ENCODE measurements at regions not wholly inside any gene's neighbourhood (a gene's known extent, or its start where the extent isn't known, plus 50 kb on each side); places are given as distances from the start of the nearest gene placed in this dataset.

- no TSS peak for BruUV-seq (replicated peaks)
- Histone ChIP-seq H3K27me3 (replicated peaks; ENCODE audit: insufficient read depth, low read depth, low read length, poor library complexity) (peaks cover 8% of the 10 kb centered on the region), H3K4me1 (ENCODE audit: insufficient read depth, low read length, poor library complexity, severe bottlenecking) (no peaks in the 10 kb centered on the region), H3K4me3 (ENCODE audit: low read depth, low read length, poor library complexity, severe bottlenecking) (no peak overlapping the region), H3K9me3 (ENCODE audit: low read depth, low read length, poor library complexity, severe bottlenecking) (no peaks in the 10 kb centered on the region), H3K27ac (ENCODE audit: low read depth, low read length, poor library complexity, severe bottlenecking) (no peak overlapping the region), H3K36me3 (ENCODE audit: insufficient read depth, low read length, poor library complexity, severe bottlenecking) (no peaks in the 10 kb centered on the region)
- ChIA-PET POLR2A (ENCODE audit: low non-redundant PET) (no interaction called here), CTCF (no interaction called here)
- intact Hi-C loops (cut with micrococcal nuclease; ENCODE audit: unreplicated experiment): no loop called here
- DNase-seq (ENCODE audit: low spot score): no peak
- TF ChIP-seq EZH2 (IDR thresholded peaks at IDR 0.05; ENCODE audit: borderline replicate concordance, low read depth, low read length, poor library complexity, severe bottlenecking): no peak
- TF ChIP-seq, protein P1, sequence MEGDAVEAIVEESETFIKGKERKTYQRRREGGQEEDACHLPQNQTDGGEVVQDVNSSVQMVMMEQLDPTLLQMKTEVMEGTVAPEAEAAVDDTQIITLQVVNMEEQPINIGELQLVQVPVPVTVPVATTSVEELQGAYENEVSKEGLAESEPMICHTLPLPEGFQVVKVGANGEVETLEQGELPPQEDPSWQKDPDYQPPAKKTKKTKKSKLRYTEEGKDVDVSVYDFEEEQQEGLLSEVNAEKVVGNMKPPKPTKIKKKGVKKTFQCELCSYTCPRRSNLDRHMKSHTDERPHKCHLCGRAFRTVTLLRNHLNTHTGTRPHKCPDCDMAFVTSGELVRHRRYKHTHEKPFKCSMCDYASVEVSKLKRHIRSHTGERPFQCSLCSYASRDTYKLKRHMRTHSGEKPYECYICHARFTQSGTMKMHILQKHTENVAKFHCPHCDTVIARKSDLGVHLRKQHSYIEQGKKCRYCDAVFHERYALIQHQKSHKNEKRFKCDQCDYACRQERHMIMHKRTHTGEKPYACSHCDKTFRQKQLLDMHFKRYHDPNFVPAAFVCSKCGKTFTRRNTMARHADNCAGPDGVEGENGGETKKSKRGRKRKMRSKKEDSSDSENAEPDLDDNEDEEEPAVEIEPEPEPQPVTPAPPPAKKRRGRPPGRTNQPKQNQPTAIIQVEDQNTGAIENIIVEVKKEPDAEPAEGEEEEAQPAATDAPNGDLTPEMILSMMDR (conservative IDR thresholded peaks at IDR 0.05; ENCODE audit: low read depth, low read length): no peak
Observed at GRCh38 chr7:12895296-12895695, 207.9 kb downstream of the ARL4A start.

DNA sequence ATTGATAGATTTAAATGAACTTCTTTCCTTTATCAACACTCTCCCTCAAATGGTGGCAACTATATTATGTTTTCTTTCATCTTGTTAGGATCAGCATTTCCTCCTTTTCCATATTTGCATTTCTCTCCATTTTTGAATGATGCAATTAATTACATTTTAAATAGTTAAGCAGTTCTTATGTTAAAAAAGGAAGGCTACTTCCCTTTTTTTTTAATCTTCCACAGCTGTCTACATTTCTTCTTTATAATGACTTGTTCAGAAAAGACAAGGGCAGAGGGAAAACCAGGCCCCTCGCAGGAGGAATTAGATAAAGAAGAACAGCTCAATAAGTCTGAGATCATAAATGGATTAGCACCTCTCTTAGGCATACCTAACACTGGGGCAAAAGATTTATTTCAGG lies 208.9 kb downstream of the ARL4A start:
- intact Hi-C loops (cut with micrococcal nuclease; ENCODE audit: unreplicated experiment): no loop called here
- TF ChIP-seq, protein P1 (conservative IDR thresholded peaks at IDR 0.05; ENCODE audit: low read depth, low read length): no peak
- no peak for TF ChIP-seq EZH2 (IDR thresholded peaks at IDR 0.05; ENCODE audit: borderline replicate concordance, low read depth, low read length, poor library complexity, severe bottlenecking)
- no peak overlapping the region for H3K27ac ChIP-seq (ENCODE audit: low read depth, low read length, poor library complexity, severe bottlenecking)
- POLR2A ChIA-PET (ENCODE audit: low non-redundant PET): no interaction called here
- CTCF ChIA-PET: interaction anchor here (1.2 kb wide), 1 partner anchor 211 kb away, joined by 5 read pairs; no protein-coding TSS in a partner anchor
- H3K4me3 ChIP-seq (ENCODE audit: low read depth, low read length, poor library complexity, severe bottlenecking): no peak overlapping the region
- BruUV-seq (replicated peaks): no TSS peak
- H3K4me1 ChIP-seq (ENCODE audit: insufficient read depth, low read length, poor library complexity, severe bottlenecking): no peaks in the 10 kb centered on the region
- no peaks in the 10 kb centered on the region for H3K9me3 ChIP-seq (ENCODE audit: low read depth, low read length, poor library complexity, severe bottlenecking)
- peaks cover under 1% of the 10 kb centered on the region for H3K27me3 ChIP-seq (replicated peaks; ENCODE audit: insufficient read depth, low read depth, low read length, poor library complexity)
- DNase-seq (ENCODE audit: low spot score): no peak
- no peaks in the 10 kb centered on the region for H3K36me3 ChIP-seq (ENCODE audit: insufficient read depth, low read length, poor library complexity, severe bottlenecking)

GRCh38 chr7:12898004-12898403 lies 210.6 kb downstream of the ARL4A start:
- POLR2A ChIA-PET (ENCODE audit: low non-redundant PET): no interaction called here
- BruUV-seq (replicated peaks): no TSS peak

More at GRCh38 chr7:12898004-12898403, 210.6 kb downstream of the ARL4A start:
- no peak for DNase-seq (ENCODE audit: low spot score)
- CTCF ChIA-PET: no interaction called here
- intact Hi-C loops (cut with micrococcal nuclease; ENCODE audit: unreplicated experiment): no loop called here
- H3K36me3 ChIP-seq (ENCODE audit: insufficient read depth, low read length, poor library complexity, severe bottlenecking): no peaks in the 10 kb centered on the region
- no peaks in the 10 kb centered on the region for H3K27me3 ChIP-seq (replicated peaks; ENCODE audit: insufficient read depth, low read depth, low read length, poor library complexity)
- no peaks in the 10 kb centered on the region for H3K4me1 ChIP-seq (ENCODE audit: insufficient read depth, low read length, poor library complexity, severe bottlenecking)
- no peak overlapping the region for H3K4me3 ChIP-seq (ENCODE audit: low read depth, low read length, poor library complexity, severe bottlenecking)
- H3K27ac ChIP-seq (ENCODE audit: low read depth, low read length, poor library complexity, severe bottlenecking): no peak overlapping the region
- TF ChIP-seq, protein P1 (conservative IDR thresholded peaks at IDR 0.05; ENCODE audit: low read depth, low read length): no peak
- no peak for TF ChIP-seq EZH2 (IDR thresholded peaks at IDR 0.05; ENCODE audit: borderline replicate concordance, low read depth, low read length, poor library complexity, severe bottlenecking)
- no peaks in the 10 kb centered on the region for H3K9me3 ChIP-seq (ENCODE audit: low read depth, low read length, poor library complexity, severe bottlenecking)
